ENCODE measurements at regions not wholly inside any gene's neighbourhood (a gene's known extent, or its start where the extent isn't known, plus 50 kb on each side); places are given as distances from the start of the nearest gene placed in this dataset.

GRCh38 chr9:29928072-29928471 is 2354.8 kb upstream of the C9orf72 start:
- H3K4me3 ChIP-seq (replicated peaks in 1 of 3; ENCODE audit: insufficient read depth in 1 of 3, low read depth in 2 of 3, low read length in 3 of 3): no peak overlapping the region
- no peaks in the 10 kb centered on the region for H3K4me1 ChIP-seq (ENCODE audit: insufficient read depth, low read length)
- no peak overlapping the region for H3K4me2 ChIP-seq (ENCODE audit: low read depth, low read length)
- H3K9me3 ChIP-seq (ENCODE audit: low read length): no peaks in the 10 kb centered on the region
- H3K79me2 ChIP-seq (ENCODE audit: insufficient read depth, low read length): no peaks in the 10 kb centered on the region
- H2AFZ ChIP-seq (ENCODE audit: low read length): no peak overlapping the region
- DNase-seq (ENCODE audit: low spot score) (no peak), ATAC-seq (no peak), FAIRE-seq (no peak)
- WGBS (ENCODE audit: low lambda C conversion rate): 12% methylated on average over 5 of the region's 5 CpGs
- no TSS peak for BruUV-seq (replicated peaks)
- ChIA-PET POLR2A (no interaction called here), CTCF (ENCODE audit: low intra/inter-chr PET ratio, low total read pairs) (no interaction called here)
- in situ Hi-C loops (cut with HindIII; ENCODE audit: extremely low pct_ligation_motif_present, low pct_unique_long_range_greater_than_20kb) (no loop called here), intact Hi-C loops (cut with micrococcal nuclease; ENCODE audit: unreplicated experiment) (no loop called here)
- no peak overlapping the region for H3K9ac ChIP-seq (ENCODE audit: insufficient read depth, low read depth, low read length)
- TF ChIP-seq MNT (IDR thresholded peaks at IDR 0.05): peak; percentile 78
- TF ChIP-seq ZSCAN5A (CRISPR knock-in tag; IDR thresholded peaks at IDR 0.05; ENCODE audit: borderline replicate concordance): no peak
- H4K20me1 ChIP-seq (ENCODE audit: insufficient read depth, low read length): no peaks in the 10 kb centered on the region
- no peak overlapping the region for H3K27ac ChIP-seq (ENCODE audit: extremely low read length, insufficient read depth, low read length)
- no peaks in the 10 kb centered on the region for H3K36me3 ChIP-seq (replicated peaks in 1 of 2; ENCODE audit: control insufficient read depth in 1 of 2, insufficient read depth in 2 of 2, low read length in 2 of 2)
- H3K27me3 ChIP-seq (ENCODE audit: control insufficient read depth in 1 of 2, insufficient read depth in 2 of 2, low read length in 2 of 2): no peaks in the 10 kb centered on the region

- no TSS peak for BruUV-seq (replicated peaks)
- in situ Hi-C loops (cut with HindIII; ENCODE audit: extremely low pct_ligation_motif_present, low pct_unique_long_range_greater_than_20kb): no loop called here
- no peaks in the 10 kb centered on the region for H3K27me3 ChIP-seq (ENCODE audit: control insufficient read depth in 1 of 2, insufficient read depth in 2 of 2, low read length in 2 of 2)
- H3K79me2 ChIP-seq (ENCODE audit: insufficient read depth, low read length): no peaks in the 10 kb centered on the region
- POLR2A ChIA-PET: no interaction called here
- no peak overlapping the region for H2AFZ ChIP-seq (ENCODE audit: low read length)
- WGBS (ENCODE audit: low lambda C conversion rate): 27% methylated on average over 3 of the region's 3 CpGs
- intact Hi-C loops (cut with micrococcal nuclease; ENCODE audit: unreplicated experiment): no loop called here
- ATAC-seq: no peak
- no peaks in the 10 kb centered on the region for H4K20me1 ChIP-seq (ENCODE audit: insufficient read depth, low read length)
- no peak overlapping the region for H3K4me2 ChIP-seq (ENCODE audit: low read depth, low read length)
- H3K9ac ChIP-seq (ENCODE audit: insufficient read depth, low read depth, low read length): no peak overlapping the region
- DNase-seq (ENCODE audit: low spot score): no peak
- no peaks in the 10 kb centered on the region for H3K36me3 ChIP-seq (replicated peaks in 1 of 2; ENCODE audit: control insufficient read depth in 1 of 2, insufficient read depth in 2 of 2, low read length in 2 of 2)
- peaks cover 6% of the 10 kb centered on the region; the same call in 1 of the 2 replicates for H3K9me3 ChIP-seq (ENCODE audit: low read length)
- no peak for FAIRE-seq
- CTCF ChIA-PET (ENCODE audit: low intra/inter-chr PET ratio, low total read pairs): no interaction called here
- H3K4me3 ChIP-seq (replicated peaks in 1 of 3; ENCODE audit: insufficient read depth in 1 of 3, low read depth in 2 of 3, low read length in 3 of 3): no peak overlapping the region
- no peaks in the 10 kb centered on the region for H3K4me1 ChIP-seq (ENCODE audit: insufficient read depth, low read length)
- H3K27ac ChIP-seq (ENCODE audit: extremely low read length, insufficient read depth, low read length): no peak overlapping the region
- TF ChIP-seq CSRNP1 (CRISPR knock-in tag; IDR thresholded peaks at IDR 0.05) (no peak), ZNF34 (CRISPR knock-in tag; IDR thresholded peaks at IDR 0.05; ENCODE audit: borderline replicate concordance) (no peak), RAD51 (IDR thresholded peaks at IDR 0.05; ENCODE audit: borderline replicate concordance) (no peak), HDAC6 (IDR thresholded peaks at IDR 0.05; ENCODE audit: low read depth, low read length) (no peak), ZNF703 (CRISPR knock-in tag; IDR thresholded peaks at IDR 0.05; ENCODE audit: borderline replicate concordance) (no peak), GABPB1 (CRISPR knock-in tag; IDR thresholded peaks at IDR 0.05) (no peak), RNF219 (CRISPR knock-in tag; IDR thresholded peaks at IDR 0.05) (no peak), ZNF614 (CRISPR knock-in tag; IDR thresholded peaks at IDR 0.05; ENCODE audit: borderline replicate concordance) (no peak)
These were observed 2366.3 kb upstream of the C9orf72 start for GRCh38 chr9:29939559-29939958.
